LNCAP (cell line): ENCODE measurements at regions not wholly inside any gene's neighbourhood (a gene's known extent, or its start where the extent isn't known, plus 50 kb on each side); places are given as distances from the start of the nearest gene placed in this dataset.

Experiments
- TF ChIP-seq, protein P1 (sequence below): fragments of 450-650 bp; IDR thresholded peaks from 2 replicates; pipeline ENCODE4 v1.5.1; 2017; ENCODE audit warnings: mild to moderate bottlenecking

GRCh38 chr1:38719880-38720279, 139.7 kb downstream of the RRAGC start:
- TF ChIP-seq, protein P1, sequence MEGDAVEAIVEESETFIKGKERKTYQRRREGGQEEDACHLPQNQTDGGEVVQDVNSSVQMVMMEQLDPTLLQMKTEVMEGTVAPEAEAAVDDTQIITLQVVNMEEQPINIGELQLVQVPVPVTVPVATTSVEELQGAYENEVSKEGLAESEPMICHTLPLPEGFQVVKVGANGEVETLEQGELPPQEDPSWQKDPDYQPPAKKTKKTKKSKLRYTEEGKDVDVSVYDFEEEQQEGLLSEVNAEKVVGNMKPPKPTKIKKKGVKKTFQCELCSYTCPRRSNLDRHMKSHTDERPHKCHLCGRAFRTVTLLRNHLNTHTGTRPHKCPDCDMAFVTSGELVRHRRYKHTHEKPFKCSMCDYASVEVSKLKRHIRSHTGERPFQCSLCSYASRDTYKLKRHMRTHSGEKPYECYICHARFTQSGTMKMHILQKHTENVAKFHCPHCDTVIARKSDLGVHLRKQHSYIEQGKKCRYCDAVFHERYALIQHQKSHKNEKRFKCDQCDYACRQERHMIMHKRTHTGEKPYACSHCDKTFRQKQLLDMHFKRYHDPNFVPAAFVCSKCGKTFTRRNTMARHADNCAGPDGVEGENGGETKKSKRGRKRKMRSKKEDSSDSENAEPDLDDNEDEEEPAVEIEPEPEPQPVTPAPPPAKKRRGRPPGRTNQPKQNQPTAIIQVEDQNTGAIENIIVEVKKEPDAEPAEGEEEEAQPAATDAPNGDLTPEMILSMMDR = no peak

DNA sequence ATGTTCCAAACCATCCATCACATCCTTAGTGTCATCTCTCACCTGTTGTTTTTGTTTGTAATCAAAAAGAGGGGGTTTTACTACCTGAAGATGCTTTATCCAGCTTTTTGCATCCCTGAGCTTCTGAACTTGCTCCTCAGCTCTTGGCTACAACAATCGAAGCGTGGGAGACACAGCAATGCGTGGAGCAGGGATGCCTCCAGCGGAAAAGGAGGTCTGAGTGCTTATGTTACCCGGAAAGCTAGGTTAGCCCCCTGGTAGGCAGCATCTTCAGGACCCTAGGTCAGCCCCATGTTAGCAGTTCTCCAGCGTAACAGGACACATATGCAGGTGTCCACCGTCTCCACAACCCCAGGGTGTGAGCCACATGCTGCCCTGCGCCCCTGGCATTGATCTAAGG, 141.5 kb downstream of the RRAGC start:
- TF ChIP-seq, protein P1 = no peak

DNA sequence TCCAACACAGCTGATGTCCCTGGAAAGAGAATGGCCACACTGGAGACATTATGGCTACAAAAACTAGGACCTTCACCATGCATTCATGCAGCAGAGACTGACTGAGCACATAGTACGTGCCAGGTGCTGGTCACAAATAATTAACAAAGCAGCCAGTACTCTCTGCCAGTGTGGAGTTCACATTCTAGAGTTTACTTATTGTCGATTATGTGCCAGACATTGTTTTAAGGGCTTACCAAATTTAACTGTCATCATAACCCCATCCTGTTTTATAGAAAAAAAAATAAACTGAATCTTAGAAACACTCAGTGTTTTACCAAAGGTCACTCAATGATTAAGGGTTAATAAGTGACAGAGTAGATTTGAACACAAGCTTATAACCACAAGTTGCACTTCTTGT, 143.3 kb downstream of the RRAGC start:
- TF ChIP-seq, protein P1 = no peak

GRCh38 chr1:38715415-38715814, 144.2 kb downstream of the RRAGC start:
- TF ChIP-seq, protein P1 = no peak

- TF ChIP-seq, protein P1 = no peak
Observed at GRCh38 chr1:38712046-38712445, 147.5 kb downstream of the RRAGC start.

- TF ChIP-seq, protein P1 = no peak
Observed at GRCh38 chr1:38708701-38709258, 150.8 kb downstream of the RRAGC start.

DNA sequence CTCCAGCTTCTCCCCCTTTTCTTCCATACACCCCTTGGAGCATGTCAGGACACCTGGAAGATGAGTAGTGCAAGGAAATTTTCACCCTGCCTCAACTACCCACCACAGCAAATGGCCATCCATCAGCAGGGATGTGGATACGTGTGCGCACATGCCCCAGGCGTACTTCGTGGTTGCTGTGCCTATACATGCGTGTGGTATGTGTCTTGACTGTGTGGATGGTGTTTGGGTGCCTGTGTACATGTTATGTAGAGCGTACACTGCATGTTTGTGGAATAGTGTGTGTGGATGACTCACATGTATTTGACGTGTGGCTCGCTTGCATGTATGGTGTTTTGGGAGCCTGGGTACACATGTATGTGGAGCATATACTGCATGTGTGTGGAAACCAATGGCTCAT, 158.5 kb downstream of the RRAGC start:
- TF ChIP-seq, protein P1 = no peak

DNA sequence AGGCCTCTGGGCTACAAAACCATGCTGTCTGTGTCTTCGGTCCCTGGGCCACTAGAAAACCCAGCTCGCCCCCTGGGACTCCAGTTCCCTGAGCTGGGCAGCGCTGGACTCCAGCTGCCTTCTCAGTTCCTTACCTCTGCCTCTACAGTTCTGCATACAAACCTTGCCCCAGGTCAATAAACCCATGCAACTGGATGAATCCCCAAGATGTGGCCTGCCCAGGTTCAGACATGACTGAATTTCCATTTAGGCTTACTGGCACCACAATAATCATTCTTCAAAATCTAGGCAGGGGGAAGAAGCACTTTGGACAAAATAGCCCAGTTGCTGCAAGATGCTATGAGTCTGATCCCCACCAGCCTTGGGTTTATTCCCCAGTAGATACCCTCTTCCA, 159.5 kb downstream of the RRAGC start:
- TF ChIP-seq, protein P1 = no peak
